H1 (cell line): ENCODE measurements at regions not wholly inside any gene's neighbourhood (a gene's known extent, or its start where the extent isn't known, plus 50 kb on each side); places are given as distances from the start of the nearest gene placed in this dataset.
A peak's percentile ranks its signal among the peaks of the same experiment; 100 is the strongest.

Experiments
- CTCF ChIA-PET: fragments of 300-600 bp; sonication (Branson Sonifier 250); formaldehyde crosslinking; loops from one replicate; lab custom pipeline; 2021; ENCODE audit not compliant: partially characterized antibody; lab: Charles Lee
- POLR2A ChIA-PET: fragments of 300-600 bp; sonication (Branson Sonifier 250); formaldehyde crosslinking; loops from one replicate; lab custom pipeline; 2021; ENCODE audit warnings: inconsistent platforms; ENCODE audit not compliant: partially characterized antibody; lab: Charles Lee
- DNase-seq, 2 experiments: peaks; one replicate each; pipeline versions ENCODE4 v3.0.0 to v3.0.0-alpha.2; 2010 to 2022; ENCODE audit warnings: low spot score in 2 of 2, low read depth in 1 of 2, mixed read lengths in 1 of 2
- FAIRE-seq: peaks from 2 replicates; lab custom pipeline; 2011; peaks lifted over from hg19 to GRCh38; lab: Jason Lieb, UNC
- H2AFZ ChIP-seq: 2 replicates; pipeline ENCODE4 v1.8.1; 2012; ENCODE audit warnings: low read length, inconsistent platforms
- H2AK5ac ChIP-seq: 2 replicates; pipeline ENCODE4 v1.6.1; 2013; ENCODE audit warnings: low read depth, low read length
- H2BK120ac ChIP-seq: replicated peaks from 2 replicates; pipeline ENCODE3; 2013; ENCODE audit warnings: low read depth, low read length, inconsistent platforms
- H2BK12ac ChIP-seq: 2 replicates; pipeline ENCODE4 v1.6.1; 2013; ENCODE audit warnings: low read depth, low read length
- H2BK15ac ChIP-seq: 2 replicates; pipeline ENCODE4 v1.6.1; 2013; ENCODE audit warnings: low read length
- H2BK20ac ChIP-seq: 2 replicates; pipeline ENCODE4 v1.6.1; 2013; ENCODE audit warnings: low read length
- H2BK5ac ChIP-seq: 2 replicates; pipeline ENCODE4 v1.6.1; 2013; ENCODE audit warnings: low read depth, low read length
- H3K14ac ChIP-seq: 2 replicates; pipeline ENCODE4 v1.6.1; 2013; ENCODE audit warnings: inconsistent platforms; ENCODE audit not compliant: insufficient read length
- H3K18ac ChIP-seq: 2 replicates; pipeline ENCODE4 v1.6.1; 2013; ENCODE audit warnings: low read length; ENCODE audit errors: extremely low read depth
- H3K23ac ChIP-seq: 2 replicates; pipeline ENCODE4 v1.6.1; 2013; ENCODE audit warnings: inconsistent platforms; ENCODE audit not compliant: insufficient read length
- H3K23me2 ChIP-seq: 2 replicates; pipeline ENCODE4 v1.6.1; 2013; ENCODE audit warnings: low read depth, low read length
- H3K27ac ChIP-seq: 2 replicates; pipeline ENCODE4 v1.6.1; 2011; ENCODE audit warnings: low read depth, low read length, inconsistent platforms
- H3K27me3 ChIP-seq, 4 experiments: replicated peaks in 1 of 4; 1 replicate in 1 of 4; 2 replicates in 3 of 4; pipeline versions ENCODE4 v1.6.1 to v1.8.1; 2011 to 2013; ENCODE audit warnings: low read length in 3 of 4, mild to moderate bottlenecking in 3 of 4, inconsistent platforms in 2 of 4, mixed read lengths in 2 of 4, moderate library complexity in 1 of 4; ENCODE audit not compliant: control insufficient read depth in 3 of 4, insufficient read depth in 3 of 4; ENCODE audit errors: extremely low read depth in 1 of 4
- H3K36me3 ChIP-seq, 4 experiments: 2 replicates each; pipeline versions ENCODE4 v1.6.1 to v1.8.1; 2011 to 2013; ENCODE audit warnings: mild to moderate bottlenecking in 4 of 4, low read length in 3 of 4, moderate library complexity in 2 of 4, control low read depth in 1 of 4, inconsistent platforms in 1 of 4; ENCODE audit not compliant: insufficient read depth in 4 of 4, control insufficient read depth in 2 of 4
- H3K4ac ChIP-seq: replicated peaks from 2 replicates; pipeline ENCODE3; 2013; ENCODE audit warnings: low read length, low read depth, mixed read lengths, inconsistent platforms; ENCODE audit not compliant: insufficient read length
- H3K4me1 ChIP-seq, 4 experiments: replicated peaks in 1 of 4; 1 replicate in 1 of 4; 2 replicates in 3 of 4; pipeline versions ENCODE4 v1.6.1 to v1.8.1; 2011 to 2013; ENCODE audit warnings: low read length in 3 of 4, inconsistent platforms in 2 of 4, mixed read lengths in 1 of 4; ENCODE audit not compliant: insufficient read depth in 4 of 4, control insufficient read depth in 3 of 4
- H3K4me2 ChIP-seq, 2 experiments: 2 replicates each; pipeline versions ENCODE4 v1.6.1 to v1.8.1; 2011 to 2013; ENCODE audit warnings: low read depth in 2 of 2, low read length in 2 of 2, control low read depth in 1 of 2, inconsistent platforms in 1 of 2, mild to moderate bottlenecking in 1 of 2; ENCODE audit not compliant: insufficient read depth in 1 of 2
- H3K4me3 ChIP-seq, 4 experiments: fragments of 200-600, 300-600 bp in 1 of 4; sonication (generic), shearing (Covaris generic), sonication (Bioruptor Twin) in 1 of 4; 2 replicates each; pipeline versions ENCODE4 v1.5.1 to v1.8.1; 2011 to 2016; ENCODE audit warnings: low read length in 4 of 4, low read depth in 3 of 4, control low read depth in 2 of 4, inconsistent platforms in 2 of 4, mild to moderate bottlenecking in 2 of 4, mixed read lengths in 1 of 4, moderate library complexity in 1 of 4; ENCODE audit not compliant: insufficient read depth in 2 of 4; ENCODE audit errors: extremely low read depth in 1 of 4
- H3K56ac ChIP-seq: replicated peaks from 2 replicates; pipeline ENCODE3; 2013; ENCODE audit warnings: low read depth, mild to moderate bottlenecking, mixed read lengths, low read length, inconsistent platforms; ENCODE audit not compliant: insufficient read length
- H3K79me1 ChIP-seq: 2 replicates; pipeline ENCODE4 v1.6.1; 2013; ENCODE audit warnings: low read depth, low read length, control low read depth
- H3K79me2 ChIP-seq, 2 experiments: 2 replicates each; pipeline versions ENCODE4 v1.6.1 to v1.8.1; 2012 to 2013; ENCODE audit warnings: low read length in 2 of 2, mild to moderate bottlenecking in 2 of 2, inconsistent platforms in 1 of 2; ENCODE audit not compliant: insufficient read depth in 2 of 2, control insufficient read depth in 1 of 2
- H3K9ac ChIP-seq, 4 experiments: replicated peaks in 1 of 4; 1 replicate in 1 of 4; 2 replicates in 3 of 4; pipeline versions ENCODE4 v1.6.1 to v1.8.1; 2011 to 2013; ENCODE audit warnings: low read depth in 3 of 4, low read length in 3 of 4, control low read depth in 2 of 4, mild to moderate bottlenecking in 2 of 4, moderate library complexity in 2 of 4, inconsistent platforms in 1 of 4; ENCODE audit errors: extremely low read depth in 1 of 4
- H3K9me3 ChIP-seq, 2 experiments: 2 replicates each; pipeline versions ENCODE4 v1.6.1 to v1.8.1; 2012 to 2013; ENCODE audit warnings: mild to moderate bottlenecking in 2 of 2, moderate library complexity in 2 of 2, control low read depth in 1 of 2, inconsistent platforms in 1 of 2, low read depth in 1 of 2, low read length in 1 of 2, mixed read lengths in 1 of 2; ENCODE audit not compliant: insufficient read depth in 2 of 2
- H4K20me1 ChIP-seq, 2 experiments: replicated peaks in 1 of 2; 2 replicates each; pipeline versions ENCODE3 to v1.8.1; 2011 to 2013; ENCODE audit warnings: inconsistent platforms in 2 of 2, low read length in 2 of 2, mild to moderate bottlenecking in 1 of 2; ENCODE audit not compliant: insufficient read depth in 2 of 2, control insufficient read depth in 1 of 2
- H4K5ac ChIP-seq: 2 replicates; pipeline ENCODE4 v1.6.1; 2013; ENCODE audit warnings: low read length, low read depth, mixed read lengths, inconsistent platforms; ENCODE audit not compliant: insufficient read length
- H4K8ac ChIP-seq: 2 replicates; pipeline ENCODE4 v1.8.0; 2013; ENCODE audit warnings: mild to moderate bottlenecking, moderate library complexity, low read length, inconsistent platforms; ENCODE audit not compliant: insufficient read depth; ENCODE audit errors: extremely low read depth
- H4K91ac ChIP-seq: replicated peaks from 2 replicates; pipeline ENCODE3; 2013; ENCODE audit warnings: low read length, mixed read lengths, inconsistent platforms; ENCODE audit not compliant: insufficient read length
- ASH2L ChIP-seq: fragments of 200-600, 300-600 bp; sonication (generic); IDR thresholded peaks from one replicate; pipeline ENCODE4 v1.7.1; 2017; ENCODE audit warnings: low read length
- BACH1 ChIP-seq: IDR thresholded peaks from 2 replicates; pipeline ENCODE4 v1.6.1; 2012; ENCODE audit warnings: low read length, improper control_type of control experiment
- CEBPB ChIP-seq: IDR thresholded peaks from 2 replicates; pipeline ENCODE4 v1.6.1; 2012; ENCODE audit warnings: low read depth, low read length
- EP300 ChIP-seq, 2 experiments: IDR thresholded peaks; 1 replicate in 1 of 2; 2 replicates in 1 of 2; pipeline ENCODE4 v1.6.1; 2011 to 2012; ENCODE audit warnings: low read depth in 2 of 2, low read length in 2 of 2, mild to moderate bottlenecking in 2 of 2, borderline replicate concordance in 1 of 2, inconsistent platforms in 1 of 2, moderate library complexity in 1 of 2
- FOSL1 ChIP-seq: IDR thresholded peaks from 2 replicates; pipeline ENCODE4 v1.6.1; 2011; ENCODE audit warnings: mild to moderate bottlenecking, low read depth, low read length, moderate library complexity; ENCODE audit not compliant: insufficient read depth
- POLR2AphosphoS5 ChIP-seq: IDR thresholded peaks from 2 replicates; pipeline ENCODE4 v1.6.1; 2011; ENCODE audit warnings: low read depth, low read length
- USF2 ChIP-seq: IDR thresholded peaks from 2 replicates; pipeline ENCODE4 v1.6.1; 2011; ENCODE audit warnings: low read length, improper control_type of control experiment
- WGBS, 2 experiments: shearing (Covaris generic) in 1 of 2; methylation state at CpG; one replicate each; pipeline versions ENCODE4 v1.1.6 to v1.1.7; 2013 to 2015; ENCODE audit warnings: low lambda C conversion rate in 2 of 2, mixed read lengths in 2 of 2, inconsistent platforms in 1 of 2, low coverage in 1 of 2, missing lambda C conversion rate in 1 of 2; ENCODE audit not compliant: insufficient replicate concordance in 2 of 2, insufficient coverage in 1 of 2, insufficient read length in 1 of 2; ENCODE audit errors: extremely low coverage in 1 of 2, missing lambda C conversion rate in 1 of 2; 5-methylcytosine and 5-hydroxymethylcytosine counted together

- Histone ChIP-seq H3K79me1 (no peaks in the 10 kb centered on the region), H3K56ac (no peak overlapping the region)
- WGBS, 2 experiments, result 67% methylated on average over 1 of the region's 1 CpG; no CpG with 5 or more reads in 1 of the 2 experiments
These were observed 448.2 kb upstream of the SETBP1 start for GRCh38 chr18:44232500-44232899.

More at GRCh38 chr18:44232500-44232899, 448.2 kb upstream of the SETBP1 start:
- TF ChIP-seq BACH1 (no peak), CEBPB (no peak), EP300 (IDR thresholded peaks at IDR 0.05; ENCODE audit: borderline replicate concordance in 1 of 2, low read depth in 2 of 2, low read length in 2 of 2) (no peak), ASH2L (no peak), FOSL1 (no peak), USF2 (no peak), POLR2AphosphoS5 (no peak)
- Histone ChIP-seq H2BK12ac (no peak overlapping the region), H3K4me3 (no peak overlapping the region), H4K5ac (no peak overlapping the region), H2BK15ac (no peak overlapping the region), H3K23me2 (no peaks in the 10 kb centered on the region), H3K9me3 (no peaks in the 10 kb centered on the region), H4K20me1 (no peaks in the 10 kb centered on the region), H3K14ac (no peak overlapping the region), H4K8ac (no peak overlapping the region), H2AFZ (peak overlapping the region; percentile 11; the same call in 1 of the 2 replicates), H3K9ac (no peak overlapping the region), H2BK20ac (no peak overlapping the region), H2BK120ac (no peak overlapping the region), H3K79me2 (no peaks in the 10 kb centered on the region), H4K91ac (no peak overlapping the region), H3K18ac (no peak overlapping the region), H3K36me3 (no peaks in the 10 kb centered on the region; a peak in 1 of 8 replicates), H3K27ac (no peak overlapping the region), H3K27me3 (no peaks in the 10 kb centered on the region), H3K4me1 (no peaks in the 10 kb centered on the region), H3K4me2 (no peak overlapping the region), H2AK5ac (no peak overlapping the region), H3K4ac (no peak overlapping the region), H2BK5ac (no peak overlapping the region), H3K23ac (no peak overlapping the region)
- FAIRE-seq (no peak), DNase-seq (no peak)
- CTCF ChIA-PET, result no interaction called here
- POLR2A ChIA-PET, result no interaction called here
